CD14-positive monocyte (primary cell): ENCODE measurements at regions not wholly inside any gene's neighbourhood (a gene's known extent, or its start where the extent isn't known, plus 50 kb on each side); places are given as distances from the start of the nearest gene placed in this dataset.
"Not testable (repeated sequence)": the region's sequence is repeated elsewhere in the genome, so short reads cannot be mapped to it uniquely, and the experiment has no call there.

Source experiments
- DNase-seq, 3 donors: peaks; one replicate each; pipeline ENCODE4 v3.0.0-alpha.2; 2011 to 2022
- H2AFZ ChIP-seq: 2 replicates; pipeline ENCODE4 v1.6.0; 2012; ENCODE audit warnings: mild to moderate bottlenecking, low read depth, low read length, inconsistent platforms; ENCODE audit not compliant: insufficient read depth, poor library complexity, severe bottlenecking
- H3K27ac ChIP-seq, 2 donors: 1 replicate in 1 of 2; 2 replicates in 1 of 2; pipeline ENCODE4 v1.5.1; 2012 to 2013; ENCODE audit warnings: low read length in 2 of 2, control low read depth in 1 of 2, inconsistent platforms in 1 of 2, low read depth in 1 of 2, mild to moderate bottlenecking in 1 of 2
- H3K27me3 ChIP-seq, 2 donors: one replicate each; pipeline versions ENCODE4 v1.6.0 to v1.6.1; 2011 to 2013; ENCODE audit warnings: low read length in 2 of 2; ENCODE audit not compliant: control insufficient read depth in 2 of 2, insufficient read depth in 2 of 2
- H3K36me3 ChIP-seq, 2 donors: replicated peaks in 1 of 2; 1 replicate in 1 of 2; 2 replicates in 1 of 2; pipeline versions ENCODE4 v1.5.1 to v1.6.1; 2012 to 2013; ENCODE audit warnings: low read length in 2 of 2, control low read depth in 1 of 2, inconsistent platforms in 1 of 2, mild to moderate bottlenecking in 1 of 2; ENCODE audit not compliant: insufficient read depth in 2 of 2, control insufficient read depth in 1 of 2
- H3K4me1 ChIP-seq, 2 donors: 1 replicate in 1 of 2; 2 replicates in 1 of 2; pipeline versions ENCODE4 v1.5.1 to v1.6.1; 2012 to 2013; ENCODE audit warnings: low read length in 2 of 2, control low read depth in 1 of 2, inconsistent platforms in 1 of 2, mild to moderate bottlenecking in 1 of 2, moderate library complexity in 1 of 2; ENCODE audit not compliant: insufficient read depth in 2 of 2, control insufficient read depth in 1 of 2
- H3K4me2 ChIP-seq: replicated peaks from 2 replicates; pipeline ENCODE3; 2012; ENCODE audit warnings: low read length, moderate library complexity, mild to moderate bottlenecking; ENCODE audit not compliant: poor library complexity, severe bottlenecking; ENCODE audit errors: extremely low read depth
- H3K4me3 ChIP-seq, 3 experiments: fragments of 200-600 bp in 1 of 3; sonication (generic) in 1 of 3; replicated peaks in 1 of 3; 1 replicate in 2 of 3; 2 replicates in 1 of 3; pipeline ENCODE4 v1.5.1; 2011 to 2013; ENCODE audit warnings: low read length in 3 of 3, mild to moderate bottlenecking in 3 of 3, control low read depth in 2 of 3, low read depth in 2 of 3, inconsistent platforms in 1 of 3, moderate library complexity in 1 of 3
- H3K79me2 ChIP-seq: 2 replicates; pipeline ENCODE4 v1.6.0; 2012; ENCODE audit warnings: mild to moderate bottlenecking, control low read depth, inconsistent platforms, low read length, moderate library complexity; ENCODE audit not compliant: insufficient read depth
- H3K9ac ChIP-seq: 2 replicates; pipeline ENCODE4 v1.6.0; 2017; ENCODE audit warnings: low read length, mild to moderate bottlenecking; ENCODE audit not compliant: insufficient read depth, poor library complexity, severe bottlenecking
- H3K9me3 ChIP-seq, 2 donors: replicated peaks in 1 of 2; 1 replicate in 1 of 2; 2 replicates in 1 of 2; pipeline versions ENCODE4 v1.5.1 to v1.6.1; 2012 to 2013; ENCODE audit warnings: low read length in 2 of 2, control low read depth in 1 of 2; ENCODE audit not compliant: control insufficient read depth in 1 of 2, insufficient read depth in 1 of 2
- H4K20me1 ChIP-seq: 2 replicates; pipeline ENCODE4 v1.6.0; 2012; ENCODE audit warnings: mild to moderate bottlenecking, low read length, control low read depth, moderate library complexity; ENCODE audit not compliant: insufficient read depth
- H3K27ac Mint-ChIP-seq, 7 donors: one replicate each; pipeline ENCODE4 v1.8.0; 2020; ENCODE audit warnings: mild to moderate bottlenecking in 7 of 7, mixed read lengths in 7 of 7, moderate library complexity in 6 of 7, inconsistent platforms in 2 of 7
- H3K27me3 Mint-ChIP-seq, 3 donors: one replicate each; pipeline ENCODE4 v1.8.0; 2021 to 2022; ENCODE audit warnings: low read depth in 3 of 3, mild to moderate bottlenecking in 3 of 3, mixed read lengths in 3 of 3, moderate library complexity in 3 of 3, inconsistent platforms in 1 of 3
- H3K36me3 Mint-ChIP-seq, 2 donors: one replicate each; pipeline ENCODE4 v1.8.0; 2020; ENCODE audit warnings: mixed read lengths in 2 of 2, inconsistent platforms in 1 of 2, mild to moderate bottlenecking in 1 of 2
- H3K4me1 Mint-ChIP-seq: one replicate; pipeline ENCODE4 v1.8.0; 2020; ENCODE audit warnings: mild to moderate bottlenecking, mixed read lengths
- H3K4me3 Mint-ChIP-seq, 2 donors: one replicate each; pipeline ENCODE4 v1.8.0; 2020; ENCODE audit warnings: mild to moderate bottlenecking in 2 of 2, mixed read lengths in 2 of 2, moderate library complexity in 1 of 2
- H3K9me3 Mint-ChIP-seq, 7 donors: one replicate each; pipeline ENCODE4 v1.8.0; 2020 to 2022; ENCODE audit warnings: mixed read lengths in 7 of 7, mild to moderate bottlenecking in 6 of 7, moderate library complexity in 6 of 7, inconsistent platforms in 2 of 7
- CTCF ChIP-seq: fragments of 200-600 bp; IDR thresholded peaks from one replicate; pipeline ENCODE4 v1.8.0; 2022; ENCODE audit warnings: antibody characterized with exemption, mild to moderate bottlenecking
- WGBS: methylation state at CpG from one replicate; pipeline ENCODE4 v1.1.5; 2013; ENCODE audit warnings: missing lambda C conversion rate; ENCODE audit not compliant: insufficient coverage; 5-methylcytosine and 5-hydroxymethylcytosine counted together
- intact Hi-C, 2 donors: fragments of 100-400 bp; cut with micrococcal nuclease; formaldehyde crosslinking; loops; one replicate each; pipeline versions ENCODE4 v1.15.0 to v1.15.1; 2023

- H3K79me2 ChIP-seq, H3K9me3 ChIP-seq, H3K4me1 Mint-ChIP-seq, H3K36me3 ChIP-seq, H3K27me3 Mint-ChIP-seq, H3K4me3 ChIP-seq, DNase-seq, H3K9ac ChIP-seq, H3K36me3 Mint-ChIP-seq, intact Hi-C loops, H3K4me2 ChIP-seq, H4K20me1 ChIP-seq, H3K27me3 ChIP-seq, H3K4me3 Mint-ChIP-seq: not testable (repeated sequence)
- Mint-ChIP-seq H3K9me3 (peaks cover 0 to 11% (median 6%) of the 10 kb centered on the region in 7 donors), H3K27ac (peak overlapping the region in 4 of 7 donors; percentile 37 to 82 (median 72))
- Histone ChIP-seq H3K27ac (peak overlapping the region in 1 of 2 donors; percentile 46), H2AFZ (peak overlapping the region; percentile 36), H3K4me1 (peaks cover 26% of the 10 kb centered on the region in 2 donors)
- WGBS, result 100% methylated on average over 1 of the region's 3 CpGs
These were observed 88.5 kb downstream of the COPRS start for GRCh38 chr17:31770501-31770900.

- H3K4me3 Mint-ChIP-seq, H2AFZ ChIP-seq, H3K79me2 ChIP-seq, H3K36me3 ChIP-seq, intact Hi-C loops, H3K4me3 ChIP-seq, H3K27me3 Mint-ChIP-seq, H3K36me3 Mint-ChIP-seq, H3K4me2 ChIP-seq, H3K9ac ChIP-seq, H3K27me3 ChIP-seq, H3K9me3 ChIP-seq, H3K27ac Mint-ChIP-seq, H3K4me1 Mint-ChIP-seq, H3K27ac ChIP-seq, H4K20me1 ChIP-seq: not testable (repeated sequence)
- H3K9me3 Mint-ChIP-seq, result peaks cover 0 to 12% (median 5%) of the 10 kb centered on the region in 7 donors
- DNase-seq, result peak in 1 of 3 donors; percentile 9
- H3K4me1 ChIP-seq, result peaks cover 9 to 12% of the 10 kb centered on the region in 2 donors
- 70% methylated on average over 4 of the region's 7 CpGs for WGBS
These were observed 97.1 kb downstream of the COPRS start for GRCh38 chr17:31761836-31762510.

GRCh38 chr17:31758646-31759045 is 100.4 kb downstream of the COPRS start:
- no CpG with 5 or more reads among the region's 1 CpG for WGBS
- no peaks in the 10 kb centered on the region for H3K36me3 Mint-ChIP-seq
- peaks cover under 1 to 4% (median 4%) of the 10 kb centered on the region in 3 donors for H3K27me3 Mint-ChIP-seq
- H3K9me3 Mint-ChIP-seq, result peaks cover 0 to 12% (median 6%) of the 10 kb centered on the region in 7 donors
- no peak for TF ChIP-seq CTCF
- intact Hi-C loops, result no loop called here
- peaks cover 9 to 12% of the 10 kb centered on the region in 2 donors for H3K4me1 ChIP-seq
- no peak overlapping the region for H3K9ac ChIP-seq
- no peaks in the 10 kb centered on the region for H4K20me1 ChIP-seq
- no peak overlapping the region for H3K27ac Mint-ChIP-seq
- no peaks in the 10 kb centered on the region for H3K79me2 ChIP-seq
- no peak overlapping the region for H3K4me3 Mint-ChIP-seq
- H3K36me3 ChIP-seq, result no peaks in the 10 kb centered on the region
- H3K4me3 ChIP-seq, result no peak overlapping the region
- no peak for DNase-seq
- no peak overlapping the region for H3K27ac ChIP-seq
- no peaks in the 10 kb centered on the region for H3K27me3 ChIP-seq
- H3K4me2 ChIP-seq, result no peak overlapping the region
- H2AFZ ChIP-seq, result no peak overlapping the region
- peaks cover 0 to 3% of the 10 kb centered on the region in 2 donors for H3K9me3 ChIP-seq
- peaks cover 5% of the 10 kb centered on the region for H3K4me1 Mint-ChIP-seq
